Activated naive CD4-positive, alpha-beta T cell treated with anti-CD3 and anti-CD28 coated beads, Interleukin-2, amount 10 ng/mL, durations not matched to agents 7 days and 5 days (primary cell): ENCODE measurements at regions not wholly inside any gene's neighbourhood (a gene's known extent, or its start where the extent isn't known, plus 50 kb on each side); places are given as distances from the start of the nearest gene placed in this dataset.
A peak's percentile ranks its signal among the peaks of the same experiment; 100 is the strongest.

Source experiments
- CTCF ChIA-PET: fragments of 350-600 bp; sonication (Branson Sonifier 250); formaldehyde crosslinking; loops from one replicate; lab custom pipeline; 2021; ENCODE audit warnings: antibody characterized with exemption; lab: Charles Lee
- DNase-seq: peaks from one replicate; pipeline ENCODE4 v3.0.0-alpha.2; 2020
- H3K27ac Mint-ChIP-seq: one replicate; pipeline ENCODE4 v1.8.0; 2021; ENCODE audit warnings: mild to moderate bottlenecking, moderate library complexity, mixed read lengths
- H3K27me3 Mint-ChIP-seq: one replicate; pipeline ENCODE4 v1.8.0; 2021; ENCODE audit warnings: mild to moderate bottlenecking, mixed read lengths
- H3K36me3 Mint-ChIP-seq: one replicate; pipeline ENCODE4 v1.8.0; 2021; ENCODE audit warnings: mixed read lengths
- H3K4me1 Mint-ChIP-seq: one replicate; pipeline ENCODE4 v1.8.0; 2021; ENCODE audit warnings: mixed read lengths
- H3K4me3 Mint-ChIP-seq: one replicate; pipeline ENCODE4 v1.8.0; 2021; ENCODE audit warnings: mild to moderate bottlenecking, moderate library complexity, mixed read lengths
- H3K9me3 Mint-ChIP-seq: one replicate; pipeline ENCODE4 v1.8.0; 2021; ENCODE audit warnings: mixed read lengths

DNA sequence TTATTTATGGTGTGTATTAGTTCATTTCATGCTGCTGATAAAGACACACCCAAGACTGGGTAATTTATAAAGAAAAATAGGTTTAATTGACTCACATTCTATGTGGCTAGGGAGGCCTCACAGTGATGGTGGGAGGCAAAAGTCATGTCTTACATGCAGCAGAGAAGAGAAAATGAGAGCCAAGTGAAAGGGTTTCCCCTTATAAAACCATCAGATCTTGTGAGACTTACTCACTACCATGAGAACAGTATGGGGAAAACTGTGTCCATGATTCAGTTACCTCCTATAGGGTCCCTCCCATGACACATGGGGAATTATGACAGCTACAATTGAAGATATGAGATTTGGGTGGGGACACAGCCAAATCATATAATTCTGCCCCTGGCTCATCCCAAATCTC lies 150.0 kb upstream of the AHI1 start:
- Mint-ChIP-seq H3K27ac (no peak overlapping the region), H3K27me3 (no peaks in the 10 kb centered on the region), H3K4me3 (no peak overlapping the region), H3K36me3 (peaks cover 8% of the 10 kb centered on the region), H3K4me1 (peaks cover 10% of the 10 kb centered on the region), H3K9me3 (peaks cover 20% of the 10 kb centered on the region)
- DNase-seq, result no peak
- CTCF ChIA-PET, result interaction anchor here (1.2 kb wide), 1 partner anchor 10 kb away, joined by 3 read pairs; no protein-coding TSS in a partner anchor

DNA sequence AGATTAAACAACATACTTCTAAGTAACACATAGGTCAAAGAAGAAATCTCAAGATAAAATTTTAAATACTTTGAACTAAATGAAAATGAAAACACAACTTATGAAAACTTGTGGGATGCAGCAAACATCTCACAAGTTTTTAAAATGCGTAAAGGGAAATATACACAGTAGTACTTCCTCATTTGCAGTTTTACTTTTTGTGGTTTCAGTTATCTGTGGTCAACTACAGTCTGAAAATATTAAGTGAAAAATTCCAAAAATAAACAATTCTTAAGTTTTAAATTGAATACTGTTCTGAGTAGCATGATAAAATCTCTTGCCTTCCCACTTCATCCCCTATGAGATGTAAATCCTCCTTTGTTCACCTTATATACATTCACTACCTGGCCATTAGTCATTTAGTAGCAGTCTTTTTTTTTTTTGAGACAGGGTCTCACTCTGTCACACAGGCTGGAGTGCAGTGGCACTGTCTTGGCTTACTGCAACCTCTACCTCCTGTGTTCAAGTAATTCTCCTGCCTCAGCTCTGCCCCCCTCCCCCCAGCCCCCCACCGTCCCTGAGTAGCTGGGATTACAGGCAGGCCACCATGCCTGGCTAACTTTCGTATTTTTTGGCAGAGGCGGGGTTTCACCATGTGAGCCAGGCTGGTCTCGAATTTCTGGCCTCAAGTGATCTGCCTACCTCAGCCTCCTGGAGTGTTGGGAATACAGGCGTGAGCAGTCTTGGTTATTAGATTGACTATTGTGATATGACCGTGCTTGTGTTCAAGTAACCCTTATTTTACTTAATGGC lies 154.6 kb upstream of the AHI1 start:
- no peaks in the 10 kb centered on the region for H3K27me3 Mint-ChIP-seq
- H3K27ac Mint-ChIP-seq, result peak overlapping the region; percentile 77
- CTCF ChIA-PET, result no interaction called here
- H3K36me3 Mint-ChIP-seq, result peaks cover 8% of the 10 kb centered on the region
- H3K4me1 Mint-ChIP-seq, result peaks cover 10% of the 10 kb centered on the region
- no peak overlapping the region for H3K4me3 Mint-ChIP-seq
- DNase-seq, result no peak
- H3K9me3 Mint-ChIP-seq, result peaks cover 25% of the 10 kb centered on the region

DNA sequence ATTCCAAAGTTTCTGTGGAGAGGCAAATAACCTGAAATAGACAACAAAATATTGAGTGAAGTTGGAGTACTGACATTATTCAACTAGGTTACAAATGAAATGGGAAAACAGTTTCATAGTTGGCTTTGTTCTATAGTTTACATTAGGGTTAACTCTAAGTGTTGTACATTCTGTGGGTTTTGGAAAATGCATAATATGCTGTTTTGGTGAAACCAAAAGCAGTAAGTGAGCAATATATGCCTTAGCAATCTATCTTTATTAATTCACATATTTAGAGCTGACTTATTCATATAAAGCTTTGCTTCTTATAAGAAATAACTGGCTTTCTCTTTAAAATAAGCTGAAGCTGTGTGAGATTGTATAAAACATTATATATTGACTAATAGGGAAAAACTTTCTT lies 157.5 kb upstream of the AHI1 start:
- peaks cover 5% of the 10 kb centered on the region for H3K36me3 Mint-ChIP-seq

DNA sequence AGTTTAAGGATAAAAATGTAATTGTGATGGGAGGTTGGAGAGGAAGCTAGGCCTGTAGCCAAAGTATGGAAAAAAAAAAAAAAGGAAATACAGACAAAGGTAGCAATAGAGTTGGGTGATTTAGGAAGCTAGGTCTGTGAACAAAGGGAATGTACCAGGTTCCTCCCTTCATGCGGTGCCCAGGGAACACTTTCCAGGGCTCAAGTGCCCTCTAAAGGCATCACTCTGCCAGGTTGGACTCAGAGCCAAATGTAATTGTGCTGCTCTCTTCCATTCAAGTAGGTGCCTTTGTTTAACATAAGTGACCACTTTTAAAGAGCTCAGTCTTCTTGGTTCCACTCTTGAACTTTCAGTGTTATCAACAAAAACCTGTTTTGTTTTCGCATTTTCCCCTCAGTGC lies 159.7 kb upstream of the AHI1 start:
- CTCF ChIA-PET, result interaction anchor here (0.6 to 0.7 kb wide), 2 partner anchors 10 to 116 kb away, joined by 3 read pairs; no protein-coding TSS in a partner anchor
- Mint-ChIP-seq H3K27me3 (peaks cover 7% of the 10 kb centered on the region), H3K4me3 (no peak overlapping the region), H3K27ac (no peak overlapping the region), H3K4me1 (peaks cover under 1% of the 10 kb centered on the region), H3K36me3 (peaks cover 2% of the 10 kb centered on the region), H3K9me3 (peaks cover 9% of the 10 kb centered on the region)
- DNase-seq, result no peak

More for the DNA sequence above, 157.5 kb upstream of the AHI1 start:
- DNase-seq, result no peak
- Mint-ChIP-seq H3K4me3 (no peak overlapping the region), H3K27me3 (no peaks in the 10 kb centered on the region), H3K9me3 (peaks cover 16% of the 10 kb centered on the region), H3K27ac (no peak overlapping the region), H3K4me1 (peaks cover 10% of the 10 kb centered on the region)
- CTCF ChIA-PET, result no interaction called here

DNA sequence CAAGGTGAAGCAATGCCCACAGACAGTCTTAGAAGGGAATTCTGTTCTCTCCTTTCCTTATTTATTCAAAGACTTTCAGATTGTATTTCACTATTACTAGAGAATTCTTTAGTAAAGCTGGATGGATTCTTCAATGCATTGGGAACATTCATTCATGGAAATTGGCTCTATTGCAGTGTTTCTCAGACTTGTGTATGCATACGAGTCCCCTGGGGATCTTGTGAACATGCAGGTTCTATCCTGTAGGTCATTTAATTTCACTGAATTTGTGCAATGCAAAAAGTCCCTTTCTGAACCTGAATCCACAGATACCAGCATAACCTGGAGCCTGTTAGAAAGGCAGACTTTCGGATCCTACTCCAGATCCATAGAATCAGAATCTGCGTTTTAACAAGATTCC lies 160.9 kb upstream of the AHI1 start:
- Mint-ChIP-seq H3K36me3 (peaks cover 2% of the 10 kb centered on the region), H3K9me3 (peaks cover 9% of the 10 kb centered on the region)

DNA sequence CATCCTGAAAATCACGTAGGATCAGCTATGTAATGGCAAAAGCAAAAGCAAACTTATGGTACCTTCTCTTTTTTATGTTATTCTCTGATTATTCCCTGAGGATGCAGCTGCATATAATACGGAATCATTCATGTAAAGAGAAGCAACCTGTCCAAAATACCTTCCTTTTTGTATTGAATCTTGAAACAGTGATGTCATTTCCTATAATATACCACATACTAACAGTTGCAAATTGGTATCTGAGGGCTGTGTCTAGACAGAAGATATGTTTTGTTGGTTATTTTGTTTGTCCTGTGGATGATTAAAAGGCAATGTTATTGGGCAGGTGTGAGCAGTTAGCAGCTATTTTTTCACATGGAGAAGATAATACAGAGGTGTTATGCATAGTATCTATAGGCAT lies 161.4 kb upstream of the AHI1 start:
- no peak for DNase-seq
- Mint-ChIP-seq H3K4me3 (no peak overlapping the region), H3K27me3 (peaks cover 14% of the 10 kb centered on the region), H3K36me3 (peaks cover 1% of the 10 kb centered on the region), H3K4me1 (no peaks in the 10 kb centered on the region), H3K27ac (no peak overlapping the region), H3K9me3 (peaks cover 5% of the 10 kb centered on the region)
- CTCF ChIA-PET, result no interaction called here

More for the DNA sequence above, 160.9 kb upstream of the AHI1 start:
- Mint-ChIP-seq H3K4me3 (no peak overlapping the region), H3K27ac (no peak overlapping the region), H3K4me1 (no peaks in the 10 kb centered on the region), H3K27me3 (peaks cover 14% of the 10 kb centered on the region)
- CTCF ChIA-PET, result no interaction called here
- DNase-seq, result no peak

DNA sequence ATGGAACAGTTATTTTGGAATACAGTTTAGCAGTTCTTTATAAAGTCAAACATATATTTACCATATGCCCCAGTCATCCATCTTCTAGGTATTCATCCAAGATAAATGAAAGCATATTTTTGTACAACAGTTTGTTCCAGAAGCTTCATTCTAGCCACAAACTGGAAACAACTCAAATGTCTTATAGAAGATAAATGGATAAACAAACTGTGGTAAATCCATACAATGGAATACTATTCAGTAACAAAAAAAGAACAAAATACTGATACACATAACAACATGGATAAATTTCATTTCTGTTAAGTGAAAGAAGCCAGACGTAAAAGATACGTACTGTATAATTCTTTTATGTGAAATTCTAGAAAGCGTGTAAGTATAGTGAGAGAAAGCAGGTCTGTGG lies 167.0 kb upstream of the AHI1 start:
- H3K36me3 Mint-ChIP-seq, result no peaks in the 10 kb centered on the region
- H3K9me3 Mint-ChIP-seq, result no peaks in the 10 kb centered on the region
- H3K27ac Mint-ChIP-seq, result no peak overlapping the region
- H3K27me3 Mint-ChIP-seq, result peaks cover 26% of the 10 kb centered on the region
- no peak for DNase-seq
- H3K4me3 Mint-ChIP-seq, result no peak overlapping the region
- CTCF ChIA-PET, result interaction anchor here (1.4 kb wide), 1 partner anchor 11 kb away, joined by 4 read pairs; no protein-coding TSS in a partner anchor
- H3K4me1 Mint-ChIP-seq, result peaks cover 2% of the 10 kb centered on the region

DNA sequence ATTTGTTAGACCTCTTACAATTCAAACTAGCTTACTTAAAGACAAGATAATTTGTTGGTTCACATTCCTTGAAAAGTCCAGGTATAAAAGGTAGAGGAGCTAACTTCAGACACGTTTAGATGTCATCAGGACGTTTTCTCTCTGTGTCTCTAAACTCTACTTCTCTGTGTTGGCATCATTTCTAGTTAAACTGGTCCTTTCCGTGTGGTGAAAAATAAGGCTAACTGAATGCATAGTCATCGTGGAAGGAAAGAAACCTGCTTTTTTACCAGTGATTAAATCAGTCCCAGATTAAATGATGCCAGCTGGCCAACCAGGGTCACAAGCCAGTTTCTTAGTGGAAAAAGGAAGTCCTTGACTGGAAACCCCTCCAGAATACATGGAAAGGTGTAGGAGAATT lies 168.4 kb upstream of the AHI1 start:
- CTCF ChIA-PET, result no interaction called here
- H3K27ac Mint-ChIP-seq, result no peak overlapping the region
- DNase-seq, result no peak
- H3K9me3 Mint-ChIP-seq, result no peaks in the 10 kb centered on the region
- H3K4me3 Mint-ChIP-seq, result no peak overlapping the region
- H3K4me1 Mint-ChIP-seq, result peaks cover 2% of the 10 kb centered on the region
- no peaks in the 10 kb centered on the region for H3K36me3 Mint-ChIP-seq
- peaks cover 26% of the 10 kb centered on the region for H3K27me3 Mint-ChIP-seq

DNA sequence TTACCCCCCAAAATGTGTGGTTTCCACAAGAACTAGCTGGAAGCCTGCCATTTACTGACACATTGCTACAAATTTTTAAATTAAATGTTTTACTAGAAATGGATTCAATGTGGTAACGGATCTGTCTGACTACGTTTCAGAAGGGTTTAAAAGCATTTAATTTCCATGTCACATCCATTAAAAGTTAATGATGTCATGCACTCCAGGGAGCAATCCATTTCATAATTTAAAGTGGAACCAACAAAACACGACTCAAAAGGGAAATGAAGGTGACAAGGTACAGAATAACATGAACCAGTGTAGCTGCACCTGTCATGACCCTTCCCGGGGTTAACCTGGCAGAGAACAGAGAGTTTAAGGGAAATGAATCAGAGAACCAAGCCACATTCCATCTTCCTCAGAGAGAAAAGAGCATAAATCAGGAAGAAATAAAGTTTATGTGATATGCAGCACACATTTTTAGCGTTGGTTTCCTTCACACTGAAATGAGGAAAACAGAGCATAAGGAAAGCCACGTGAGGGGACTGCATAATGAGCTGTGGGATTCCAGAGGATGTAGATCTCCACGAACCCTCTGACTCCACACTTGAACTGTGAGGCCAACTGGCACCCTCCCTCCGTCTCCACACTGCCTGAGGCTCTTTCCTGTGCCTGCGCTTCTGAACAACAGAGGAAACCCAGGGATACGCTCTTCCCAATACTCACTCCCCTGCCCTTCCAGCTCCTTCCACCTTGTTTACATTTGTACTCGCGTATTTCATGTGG lies 170.3 kb upstream of the AHI1 start:
- no peaks in the 10 kb centered on the region for H3K9me3 Mint-ChIP-seq
- peaks cover 5% of the 10 kb centered on the region for H3K4me1 Mint-ChIP-seq
- CTCF ChIA-PET, result interaction anchor here (1.1 kb wide), 1 partner anchor 242 kb away, joined by 4 read pairs; no protein-coding TSS in a partner anchor
- no peaks in the 10 kb centered on the region for H3K36me3 Mint-ChIP-seq
- peaks cover 18% of the 10 kb centered on the region for H3K27me3 Mint-ChIP-seq
- no peak for DNase-seq
- H3K27ac Mint-ChIP-seq, result no peak overlapping the region
- H3K4me3 Mint-ChIP-seq, result no peak overlapping the region

DNA sequence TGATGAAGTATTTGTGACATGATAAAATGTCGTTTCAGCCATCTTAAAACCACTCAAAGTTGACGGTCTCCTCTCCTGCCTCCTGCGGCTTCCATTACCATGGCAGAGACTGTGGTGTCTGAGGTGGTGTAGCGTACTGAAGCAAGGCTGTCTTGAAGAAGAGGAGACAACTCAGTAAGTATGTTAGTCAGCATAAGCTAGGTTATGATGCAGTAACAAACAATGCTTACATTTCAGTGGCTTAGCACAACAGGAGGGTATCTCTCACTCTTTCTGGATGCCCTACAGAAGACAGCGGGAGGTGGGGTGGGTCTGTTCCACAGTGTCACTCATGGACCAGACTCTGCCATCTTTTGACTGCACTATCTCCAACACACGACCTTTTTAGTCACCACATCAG lies 174.7 kb upstream of the AHI1 start:
- H3K9me3 Mint-ChIP-seq, result no peaks in the 10 kb centered on the region
- CTCF ChIA-PET, result interaction anchor here (3.1 kb wide), 1 partner anchor 137 kb away, joined by 14 read pairs; no protein-coding TSS in a partner anchor
- no peaks in the 10 kb centered on the region for H3K36me3 Mint-ChIP-seq
- no peak overlapping the region for H3K4me3 Mint-ChIP-seq
- no peaks in the 10 kb centered on the region for H3K27me3 Mint-ChIP-seq
- H3K4me1 Mint-ChIP-seq, result peaks cover 27% of the 10 kb centered on the region
- no peak for DNase-seq
- H3K27ac Mint-ChIP-seq, result no peak overlapping the region

DNA sequence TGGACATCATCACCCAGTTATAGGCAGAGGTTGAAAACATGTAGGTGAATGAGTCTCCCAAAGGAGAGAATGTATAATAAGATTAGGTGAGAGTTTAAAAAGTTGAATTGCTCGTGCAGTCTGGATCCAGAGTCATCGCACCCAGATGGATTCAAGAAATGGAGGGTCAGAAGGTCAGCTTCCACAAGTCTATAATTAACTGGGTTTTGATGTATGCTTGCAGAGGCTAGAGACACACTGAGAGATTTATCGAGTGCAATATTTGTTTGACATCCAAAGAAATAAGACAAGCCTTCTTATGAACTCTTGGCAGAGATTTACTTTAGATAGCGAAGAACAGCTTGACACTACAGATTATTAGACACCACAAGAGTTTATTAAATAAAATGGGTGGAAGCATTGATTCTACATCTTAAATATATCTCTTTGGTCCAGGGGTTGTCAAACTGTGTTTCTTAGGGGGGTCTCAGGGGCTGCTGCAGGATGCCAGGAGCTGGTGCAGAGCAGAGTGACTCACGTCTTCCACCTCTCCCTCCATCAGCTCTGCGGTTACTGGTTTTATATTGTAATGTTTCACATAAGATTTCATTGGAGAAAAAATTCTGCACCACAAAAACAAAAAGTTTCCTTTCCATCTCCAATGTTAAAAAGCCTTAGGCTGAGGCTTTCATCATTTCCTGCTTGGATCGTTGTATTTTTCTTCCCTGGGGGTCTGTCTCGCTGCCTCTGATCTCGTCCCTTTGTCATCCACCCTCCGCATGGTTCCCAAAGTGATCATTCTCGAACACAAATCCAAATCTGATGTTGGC lies 176.2 kb upstream of the AHI1 start:
- no peaks in the 10 kb centered on the region for H3K27me3 Mint-ChIP-seq
- H3K27ac Mint-ChIP-seq, result no peak overlapping the region

DNA sequence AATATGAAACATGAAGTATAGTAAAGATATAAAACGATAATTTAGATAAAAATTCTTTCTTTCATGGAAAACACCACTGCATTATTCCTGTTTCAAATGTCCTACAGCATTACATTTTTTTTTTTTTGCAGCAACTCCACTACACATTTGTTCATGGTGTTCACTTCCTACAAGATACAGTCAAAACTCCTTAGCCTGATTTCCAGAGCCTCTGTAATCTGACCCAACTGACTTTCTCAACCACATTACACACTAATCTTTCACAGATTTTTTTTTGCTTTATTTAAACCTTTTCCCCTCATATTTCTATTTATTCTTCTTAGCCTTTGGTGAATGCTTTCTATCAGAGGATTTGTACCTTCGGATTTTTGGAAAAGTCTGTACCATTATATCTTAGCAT lies 176.5 kb upstream of the PDE7B start:
- CTCF ChIA-PET, result interaction anchor here (0.9 to 3.1 kb wide), 8 partner anchors 10 to 551 kb away, joined by 3 to 19 read pairs (median 6); no protein-coding TSS in a partner anchor
- no peaks in the 10 kb centered on the region for H3K36me3 Mint-ChIP-seq
- H3K27me3 Mint-ChIP-seq, result no peaks in the 10 kb centered on the region
- DNase-seq, result no peak
- no peak overlapping the region for H3K4me3 Mint-ChIP-seq
- H3K27ac Mint-ChIP-seq, result no peak overlapping the region
- H3K4me1 Mint-ChIP-seq, result peaks cover 24% of the 10 kb centered on the region
- no peaks in the 10 kb centered on the region for H3K9me3 Mint-ChIP-seq

More for the DNA sequence above, 176.2 kb upstream of the AHI1 start:
- Mint-ChIP-seq H3K9me3 (no peaks in the 10 kb centered on the region), H3K4me3 (no peak overlapping the region), H3K36me3 (no peaks in the 10 kb centered on the region), H3K4me1 (peaks cover 24% of the 10 kb centered on the region)
- DNase-seq, result no peak
- CTCF ChIA-PET, result interaction anchor here (1.0 to 3.1 kb wide), 4 partner anchors 138 to 553 kb away, joined by 4 to 14 read pairs (median 10); no protein-coding TSS in a partner anchor

DNA sequence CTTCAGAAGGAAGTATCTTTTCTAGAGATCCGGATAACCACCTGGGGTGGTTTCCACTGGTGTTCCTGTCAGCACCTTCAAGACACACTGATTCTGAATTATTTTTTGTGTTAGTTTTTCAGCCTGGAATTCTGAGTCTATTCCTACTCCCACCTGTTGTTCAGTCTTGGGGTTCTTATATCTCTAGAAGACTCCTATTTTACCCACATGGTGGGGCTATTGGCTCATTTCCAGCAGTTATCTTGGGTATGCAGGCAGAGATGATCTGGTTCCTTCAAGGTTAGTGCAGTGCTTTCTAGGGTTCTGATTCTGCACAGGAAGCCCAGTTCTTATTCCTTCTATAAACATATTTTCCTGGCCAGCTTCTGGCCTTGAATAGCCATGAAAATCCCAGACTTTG lies 175.6 kb upstream of the PDE7B start:
- Mint-ChIP-seq H3K4me1 (peaks cover 24% of the 10 kb centered on the region), H3K9me3 (no peaks in the 10 kb centered on the region), H3K27ac (no peak overlapping the region), H3K4me3 (no peak overlapping the region), H3K36me3 (no peaks in the 10 kb centered on the region), H3K27me3 (no peaks in the 10 kb centered on the region)
- DNase-seq, result peak; percentile 49
- CTCF ChIA-PET, result interaction anchor here (0.9 to 2.5 kb wide), 8 partner anchors 11 to 551 kb away, joined by 3 to 19 read pairs (median 4); no protein-coding TSS in a partner anchor
